NCI-H226 (cell line): ENCODE measurements at regions not wholly inside any gene's neighbourhood (a gene's known extent, or its start where the extent isn't known, plus 50 kb on each side); places are given as distances from the start of the nearest gene placed in this dataset.

Source experiments
- DNase-seq: peaks from one replicate; pipeline ENCODE4 v3.0.0-alpha.2; 2015

DNA sequence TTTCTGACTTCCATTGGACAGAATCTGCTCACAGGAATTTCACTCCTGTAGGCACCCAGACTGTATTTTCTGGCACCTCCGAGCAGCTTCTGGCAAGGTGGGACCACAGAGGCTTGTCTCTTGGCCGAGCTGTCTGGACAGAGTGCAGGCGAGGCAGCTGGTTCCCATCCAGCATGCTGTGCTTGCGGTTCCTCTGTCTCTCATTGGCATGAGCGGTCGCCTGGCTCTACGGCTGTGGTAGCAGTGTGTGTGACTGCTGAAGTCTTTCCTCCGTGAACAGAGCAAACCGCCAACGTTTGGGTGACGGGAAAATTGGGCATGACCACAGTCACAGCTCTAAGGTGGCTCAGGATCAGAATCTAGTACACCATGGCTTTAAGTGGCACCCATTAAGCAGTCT, 411.7 kb upstream of the NETO1 start:
- no peak for DNase-seq

DNA sequence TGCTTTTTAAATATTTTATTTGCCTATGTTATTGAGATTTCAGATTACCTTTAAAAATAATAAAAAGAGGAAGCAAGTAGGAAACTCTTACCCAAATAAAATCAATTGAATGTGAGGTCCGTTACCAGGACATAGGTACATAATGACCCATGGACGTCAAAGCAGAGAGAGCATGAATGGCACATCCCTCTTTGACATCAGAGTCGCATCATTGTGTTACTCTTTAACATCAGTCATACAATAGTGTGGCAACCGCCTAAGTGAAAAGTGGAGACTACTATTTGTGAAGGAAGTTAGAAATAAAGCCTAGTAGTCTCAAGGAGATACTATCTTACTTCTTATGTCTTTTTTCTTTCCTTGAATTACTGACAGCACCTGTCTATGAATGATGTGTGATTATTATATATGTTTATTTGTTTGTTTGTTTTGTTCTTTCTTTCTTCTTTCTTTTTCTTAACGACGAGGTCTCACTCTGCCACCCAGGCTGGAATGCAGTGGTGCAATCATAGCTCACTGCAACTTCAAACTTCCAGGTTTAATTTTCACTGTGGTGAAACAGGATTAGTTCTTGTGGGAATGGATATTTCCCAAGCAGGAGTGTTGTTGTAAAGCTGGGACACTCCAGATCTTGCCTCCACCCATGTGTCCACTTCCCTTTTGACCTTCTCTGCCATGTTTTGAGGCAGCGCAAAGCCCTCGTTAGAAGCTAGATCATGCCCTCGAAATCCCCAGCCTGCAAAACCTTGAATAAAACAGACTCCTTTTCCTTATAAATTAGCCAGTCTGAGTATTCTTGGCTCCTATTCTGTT, 407.2 kb upstream of the NETO1 start:
- DNase-seq: no peak

DNA sequence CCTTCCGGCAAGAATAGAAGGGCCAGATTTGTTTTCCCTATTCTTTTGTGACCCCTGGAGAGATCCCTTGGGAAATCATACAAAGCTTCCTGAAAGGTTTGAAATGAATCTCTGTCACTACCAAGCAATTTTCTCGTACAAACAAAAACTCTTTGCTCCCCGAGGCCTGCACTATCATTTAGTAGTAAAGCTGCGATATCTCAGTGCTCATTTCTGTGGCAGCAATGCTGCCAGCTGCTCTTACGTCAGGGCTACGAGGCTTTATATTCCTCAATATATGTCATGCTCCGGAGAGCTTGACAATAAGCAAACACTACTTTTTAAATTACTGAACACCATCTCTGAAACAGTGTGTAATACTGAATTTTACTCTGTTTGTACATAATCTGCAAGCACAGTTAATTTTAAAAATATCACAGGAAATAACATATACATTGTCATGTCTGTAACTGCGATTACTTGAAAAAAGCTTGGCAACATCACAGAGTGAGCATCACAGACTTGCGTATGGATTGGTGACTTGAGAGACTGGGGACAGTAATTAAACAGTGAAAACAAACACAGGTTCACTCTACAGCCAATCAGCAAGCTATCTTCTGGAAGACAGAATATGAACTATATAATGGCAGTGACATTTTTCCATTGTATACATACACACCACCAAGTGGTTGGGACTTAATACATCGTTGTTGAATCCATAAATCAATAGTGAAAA, 403.3 kb upstream of the NETO1 start:
- no peak for DNase-seq

DNA sequence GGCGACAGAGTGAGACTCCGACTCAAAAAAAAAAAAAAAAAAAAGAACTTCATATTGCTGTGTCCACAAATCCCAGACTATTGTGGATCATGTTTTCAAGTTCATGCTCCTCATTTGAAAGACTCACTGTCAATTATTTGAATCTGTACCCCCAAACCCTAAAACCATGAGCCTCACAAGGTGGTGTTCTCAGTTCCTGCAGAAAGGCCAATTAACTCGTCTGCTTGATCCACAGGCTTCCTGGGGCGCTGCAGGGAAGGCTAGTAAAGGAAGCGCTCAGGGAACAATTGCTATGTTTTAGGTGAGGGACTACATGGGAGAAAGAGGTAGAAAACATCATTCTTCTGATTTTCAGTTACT, 396.8 kb upstream of the NETO1 start:
- no peak for DNase-seq

DNA sequence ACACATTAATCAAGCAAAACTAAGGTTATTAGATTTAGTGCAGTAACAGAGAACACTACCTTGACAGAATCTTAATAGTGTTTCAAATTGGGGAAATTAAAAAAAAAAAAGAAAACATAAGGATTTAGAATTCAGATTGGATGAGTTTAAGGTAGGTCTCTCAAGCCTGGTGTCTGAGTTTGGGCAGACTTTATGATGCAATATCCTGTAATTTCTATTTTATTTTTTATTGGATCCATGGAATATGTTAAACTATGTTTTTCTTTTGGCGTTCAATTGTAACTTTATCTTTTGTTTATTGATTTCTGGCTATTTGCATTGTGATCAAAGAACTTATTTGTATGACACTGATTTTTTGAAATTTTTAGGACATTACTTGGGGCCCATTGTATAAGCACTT, 394.1 kb upstream of the NETO1 start:
- DNase-seq: no peak

DNA sequence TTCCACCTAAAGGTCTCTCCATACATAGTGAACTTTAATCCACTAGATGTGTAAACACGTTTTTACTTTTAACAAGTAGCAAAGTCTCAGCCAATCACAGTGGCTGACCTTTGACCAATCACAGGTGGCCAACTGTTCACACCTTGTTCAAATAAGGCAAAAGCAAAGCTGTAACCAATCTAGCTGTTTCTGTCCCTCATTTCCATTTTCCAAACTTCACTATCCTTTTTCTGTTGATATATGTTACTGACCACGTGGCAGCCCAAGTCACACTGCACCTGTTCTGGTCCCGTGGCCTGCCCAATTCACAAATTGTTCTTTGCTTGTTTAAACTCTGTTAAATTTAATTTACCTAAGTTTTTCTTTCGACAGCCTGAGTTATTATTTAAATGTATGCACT, 393.5 kb upstream of the NETO1 start:
- no peak for DNase-seq

DNA sequence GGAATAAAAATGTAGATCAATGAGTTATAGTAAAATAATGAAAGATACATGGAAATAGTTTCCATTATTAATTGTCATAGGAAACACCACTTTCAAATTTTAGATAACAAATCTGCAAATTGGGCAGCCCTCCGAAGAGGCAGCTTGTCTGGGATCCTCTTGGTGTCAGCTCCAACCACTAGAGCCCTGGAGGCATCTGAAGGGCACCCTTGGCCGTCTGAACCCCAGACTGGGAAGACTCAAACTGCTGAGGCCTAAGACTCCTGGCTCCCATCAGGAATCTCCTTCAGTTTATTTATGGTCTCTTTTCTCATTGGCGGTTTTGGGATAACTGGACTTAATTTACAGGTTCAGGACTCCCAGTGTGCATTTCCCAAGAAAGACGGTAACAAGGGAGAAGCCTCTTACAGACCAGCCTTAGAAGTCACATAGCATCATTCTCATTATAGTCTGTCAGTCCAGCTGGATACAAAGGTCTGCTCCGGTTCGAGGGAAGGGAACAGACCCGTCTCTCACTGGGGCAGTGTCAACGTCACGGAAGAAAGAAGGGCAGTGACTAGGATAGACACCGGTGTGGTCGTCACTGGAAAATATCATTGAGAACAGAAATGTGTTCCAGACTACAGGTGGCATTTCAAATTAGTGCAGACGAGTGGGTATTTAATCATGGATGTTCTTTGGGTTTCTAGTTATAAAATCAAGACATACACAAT, 390.7 kb upstream of the NETO1 start:
- no peak for DNase-seq

DNA sequence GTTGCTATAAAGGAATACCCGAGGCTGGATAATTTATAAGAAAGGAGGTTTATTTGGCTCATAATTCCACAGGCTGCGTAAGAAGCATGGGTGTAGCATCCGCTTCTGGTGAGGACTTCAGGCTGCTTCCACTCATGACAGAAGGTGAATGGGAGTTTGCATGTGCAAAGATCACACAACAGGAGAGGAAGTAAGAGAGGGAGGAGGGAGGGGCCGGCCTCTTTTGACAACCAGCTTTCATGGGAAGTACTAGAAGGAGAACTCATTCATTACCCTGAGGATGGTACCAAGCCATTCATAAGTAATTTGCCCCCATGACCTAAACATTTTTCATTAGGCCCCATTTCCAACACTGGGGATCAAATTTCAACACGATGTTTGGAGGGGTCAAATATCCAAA, 386.8 kb upstream of the NETO1 start:
- no peak for DNase-seq

DNA sequence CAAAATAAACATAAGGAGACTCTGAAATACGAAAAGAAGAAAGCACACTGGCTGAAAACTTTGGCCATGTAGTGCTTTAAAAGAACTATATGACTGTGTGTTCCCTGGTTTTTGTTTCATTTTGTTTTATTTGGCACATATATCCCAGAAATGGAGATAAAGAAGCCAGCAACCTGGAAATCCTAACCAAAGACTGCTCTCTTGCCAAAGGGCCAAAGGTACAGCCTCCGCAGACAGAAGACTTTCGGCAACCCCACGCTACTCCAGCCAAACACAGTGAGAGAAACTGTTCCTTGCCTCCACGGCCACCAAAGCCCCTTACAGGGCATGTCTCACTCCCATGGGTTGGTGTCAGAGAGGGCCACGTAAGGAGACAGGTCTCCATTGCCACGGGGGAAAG, 381.2 kb upstream of the NETO1 start:
- no peak for DNase-seq

DNA sequence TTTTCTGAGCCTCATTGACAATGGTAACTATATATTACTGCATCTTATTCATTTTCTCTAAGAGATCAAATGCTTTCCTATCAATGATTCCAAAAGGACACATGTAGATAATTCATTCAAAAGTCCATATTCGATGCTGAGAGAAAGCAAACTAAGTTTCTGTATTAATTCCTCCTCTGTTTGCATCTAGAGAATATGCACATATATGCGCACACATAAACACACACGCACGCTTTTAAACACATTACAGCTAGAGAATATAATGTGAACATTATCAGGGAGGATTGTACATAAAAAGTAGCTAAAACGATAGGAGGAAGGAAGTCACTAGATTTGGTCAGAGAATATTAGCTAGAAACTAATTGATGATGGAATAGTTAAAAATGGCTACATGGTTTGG, 379.0 kb upstream of the NETO1 start:
- DNase-seq: no peak

DNA sequence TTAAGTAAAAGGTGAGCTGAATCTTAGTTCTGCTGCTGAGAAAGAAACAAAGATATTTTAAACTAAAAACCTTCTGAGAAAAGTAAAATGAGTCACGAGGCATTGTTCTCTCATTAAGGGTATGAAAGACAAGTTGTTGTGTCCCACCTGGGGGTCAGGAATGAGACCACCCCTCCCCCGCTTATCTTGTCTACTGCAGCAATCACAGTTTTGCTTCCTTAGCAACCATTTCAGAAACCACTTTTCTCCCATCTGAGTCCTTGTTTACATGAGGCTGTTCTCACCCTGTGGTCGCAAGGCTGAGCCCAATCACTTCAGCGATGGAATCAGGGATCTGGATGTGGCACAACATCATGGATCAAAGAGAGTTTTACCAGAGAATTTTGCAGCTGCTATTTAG, 377.6 kb upstream of the NETO1 start:
- no peak for DNase-seq

DNA sequence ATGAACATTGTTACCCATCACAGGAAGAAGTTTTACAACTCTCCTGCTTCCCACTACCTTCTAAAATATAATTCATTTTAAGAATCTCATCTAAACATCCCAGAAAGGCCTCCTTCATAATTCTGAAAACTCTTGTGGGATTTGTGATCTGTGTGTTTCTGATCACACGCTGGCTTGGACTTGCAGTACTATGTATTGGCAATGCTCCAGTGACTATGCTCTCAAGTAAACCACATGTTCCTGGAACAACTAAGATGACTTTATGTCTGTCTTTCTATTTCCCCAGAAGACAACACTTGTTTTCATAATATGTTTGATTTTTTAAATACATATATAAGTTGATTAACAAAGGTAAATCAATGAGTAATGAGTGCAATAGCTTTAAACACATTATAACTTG, 376.6 kb upstream of the NETO1 start:
- no peak for DNase-seq

DNA sequence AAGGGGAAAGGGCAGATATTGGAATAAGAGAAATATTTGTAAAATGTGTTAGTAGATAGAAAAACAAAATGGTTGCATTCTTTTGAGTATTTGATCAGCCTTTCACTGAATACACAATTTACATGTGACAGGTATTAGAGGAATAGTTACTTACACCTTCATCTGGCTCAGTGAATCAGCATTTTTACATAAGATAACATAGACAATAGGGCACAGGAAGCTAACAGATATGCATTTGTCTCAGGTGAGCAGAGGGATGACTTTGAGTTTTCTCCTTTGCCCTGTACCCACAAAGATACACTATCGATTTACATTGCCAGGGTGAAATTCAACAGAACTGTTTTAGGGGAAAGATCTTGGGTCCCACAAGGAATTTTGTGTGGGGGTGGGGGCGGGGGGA, 373.1 kb upstream of the NETO1 start:
- DNase-seq: no peak

DNA sequence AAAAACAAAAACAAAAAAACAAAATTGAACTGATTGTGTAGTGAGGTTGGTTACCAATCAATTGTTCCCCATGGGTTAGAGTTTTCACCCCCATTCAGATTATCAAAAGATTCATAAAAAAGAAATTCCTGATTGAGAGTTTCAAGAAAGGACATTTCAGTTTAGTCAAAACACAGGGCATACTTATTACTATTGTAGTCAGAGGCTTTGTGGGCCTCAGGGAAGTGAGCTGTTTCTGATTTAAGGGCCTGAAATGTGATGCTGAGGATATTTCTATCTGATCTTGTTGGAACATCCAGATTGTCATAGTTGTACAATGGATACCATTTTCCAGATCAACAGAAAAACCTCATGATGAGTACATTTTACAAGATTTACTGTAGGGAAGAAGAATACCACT, 368.1 kb upstream of the NETO1 start:
- DNase-seq: no peak

DNA sequence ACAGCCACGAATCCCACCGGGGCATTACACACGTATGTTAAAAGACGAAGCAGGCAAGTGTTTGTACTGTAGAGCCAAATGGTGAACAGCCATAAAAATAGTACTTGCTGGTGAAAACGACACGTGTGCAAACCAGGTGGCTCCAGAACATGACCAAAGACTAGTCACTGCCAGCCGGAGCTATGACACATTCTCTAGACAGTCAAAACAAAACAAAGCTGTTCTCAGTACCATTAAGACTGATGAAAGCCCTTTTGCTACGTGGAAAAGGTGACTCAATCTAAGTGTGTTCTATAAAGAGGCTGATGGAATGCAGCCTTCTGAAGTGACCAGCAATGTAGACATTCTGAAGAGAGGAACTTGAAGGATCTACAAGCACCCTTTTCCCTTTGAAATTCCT, 367.7 kb upstream of the NETO1 start:
- no peak for DNase-seq

DNA sequence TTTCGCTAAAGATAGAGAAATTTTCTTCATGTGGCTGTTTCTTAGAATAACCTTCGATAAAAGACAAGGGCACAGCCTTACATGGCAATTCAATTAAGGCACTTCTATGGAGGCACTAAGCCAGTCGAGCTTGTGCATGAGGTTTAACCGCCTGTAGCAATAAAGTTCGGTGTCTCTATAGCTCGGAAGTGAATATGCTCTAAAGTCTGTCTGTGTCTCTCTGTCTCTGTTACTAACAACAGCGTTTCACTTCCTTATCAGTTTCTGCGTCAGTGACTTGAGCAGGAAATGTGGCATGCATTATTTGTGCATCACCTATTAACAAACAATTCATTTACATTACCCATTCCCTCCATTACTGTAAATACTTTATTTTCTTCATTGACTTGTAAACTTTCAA, 365.1 kb upstream of the NETO1 start:
- DNase-seq: no peak

DNA sequence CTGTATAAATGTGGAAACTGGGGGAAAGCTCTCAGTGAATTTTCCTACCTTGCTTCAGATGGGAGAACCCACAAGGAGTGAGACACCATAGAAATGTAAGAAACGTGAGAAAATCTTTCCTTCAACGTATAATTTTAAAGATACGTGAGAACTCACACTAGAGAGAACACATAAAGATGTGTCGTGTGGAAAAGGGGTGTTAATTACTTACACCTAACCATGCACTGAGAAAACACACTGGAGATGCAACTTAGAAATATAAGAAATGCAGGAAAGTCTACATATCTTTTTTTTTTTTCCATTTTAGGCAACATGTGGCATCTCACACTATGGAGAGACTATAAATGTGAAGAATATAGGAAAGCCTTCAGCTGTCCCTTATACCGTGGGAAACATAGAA, 352.9 kb upstream of the NETO1 start:
- no peak for DNase-seq

DNA sequence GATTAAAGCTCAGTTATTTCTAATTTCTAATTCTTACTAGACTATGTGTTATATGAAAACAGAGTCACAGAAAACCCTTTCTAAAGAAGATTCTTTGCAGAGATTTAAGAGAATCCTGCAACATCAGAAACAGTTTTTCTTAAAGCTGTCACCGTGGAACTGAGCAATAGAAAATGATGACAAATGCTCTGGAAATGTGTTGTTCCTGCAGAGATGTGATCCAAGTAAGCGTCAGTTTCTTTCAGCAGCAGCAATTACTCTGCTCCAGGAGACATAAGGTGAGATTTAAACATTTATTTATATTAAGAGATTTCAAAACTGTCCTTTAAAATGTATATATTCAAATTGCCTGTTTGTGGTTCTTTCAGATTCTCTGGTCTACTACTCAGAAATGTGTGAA, 350.5 kb upstream of the NETO1 start:
- no peak for DNase-seq

DNA sequence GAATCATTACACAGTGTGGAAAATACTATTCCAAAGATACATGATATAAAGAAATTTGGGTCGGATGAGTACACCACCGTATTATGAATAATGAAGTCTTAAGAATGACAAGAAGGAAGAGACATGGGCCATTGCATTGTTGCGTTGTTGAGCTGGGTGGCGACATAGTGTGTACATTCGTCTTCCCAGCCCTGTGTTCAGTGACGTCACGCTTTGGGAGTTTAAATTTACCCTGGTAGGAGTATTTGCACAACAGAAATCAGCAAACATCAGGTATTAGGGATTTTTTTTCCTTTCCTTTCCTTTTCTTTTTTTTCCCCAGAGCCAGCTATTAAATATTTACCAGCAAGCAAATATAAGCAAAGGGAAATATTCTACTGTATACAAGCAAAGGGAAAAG, 347.2 kb upstream of the NETO1 start:
- DNase-seq: no peak

DNA sequence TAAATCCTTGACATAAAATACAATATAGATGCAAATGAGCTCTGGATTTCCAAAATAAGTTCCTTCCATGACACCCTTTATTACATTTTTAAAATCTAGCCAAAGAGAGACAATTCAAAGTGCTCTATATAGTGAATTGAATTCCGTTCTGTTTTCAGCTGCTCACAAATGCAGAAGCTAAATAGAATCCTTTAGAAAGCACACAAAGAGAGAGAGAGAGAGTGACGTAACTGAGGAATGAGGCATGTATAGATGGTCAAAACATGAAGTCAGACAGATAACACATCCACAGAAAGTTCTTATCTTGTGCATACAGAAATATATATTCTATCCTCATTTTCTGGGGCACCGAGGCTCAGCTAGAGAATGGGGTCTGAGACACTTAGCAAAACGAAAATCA, 344.7 kb upstream of the NETO1 start:
- no peak for DNase-seq

DNA sequence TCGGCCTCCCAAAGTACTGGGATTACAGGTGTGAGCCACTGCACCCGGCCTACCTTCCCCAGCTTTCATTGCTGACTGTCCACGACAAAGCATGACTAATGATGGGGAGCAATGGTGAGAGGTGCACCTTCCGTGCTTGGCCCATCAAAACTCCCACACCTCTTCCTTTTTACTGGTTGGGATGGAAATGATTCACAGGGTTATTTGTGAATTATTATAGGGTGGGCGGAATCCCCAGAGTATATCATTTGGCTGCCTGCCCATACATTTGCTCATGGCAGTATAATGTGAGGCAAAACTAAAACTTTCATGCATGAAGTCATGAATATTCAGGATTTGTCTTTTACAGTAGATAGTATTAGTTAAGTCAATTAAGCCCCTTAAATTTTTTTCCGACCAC, 334.2 kb upstream of the NETO1 start:
- peak; percentile 44 for DNase-seq

DNA sequence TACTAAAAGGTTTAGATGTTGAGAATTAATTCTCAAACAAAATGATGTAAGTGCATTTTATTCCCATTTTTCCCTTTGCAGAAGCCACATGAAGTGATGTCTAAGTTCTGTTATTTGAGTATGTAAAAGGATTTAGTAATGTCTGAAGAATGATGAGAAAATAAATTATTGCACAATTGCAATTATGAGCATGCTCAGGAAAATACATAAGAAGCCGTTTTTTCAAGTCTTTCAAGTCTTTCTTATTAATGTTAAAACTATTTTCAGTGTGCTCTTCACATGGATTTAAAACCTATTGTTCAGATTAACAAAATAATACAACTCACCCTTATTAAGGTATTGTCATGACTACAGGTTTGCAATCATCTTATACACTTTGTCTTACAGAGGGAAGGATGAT, 331.4 kb upstream of the NETO1 start:
- DNase-seq: no peak

DNA sequence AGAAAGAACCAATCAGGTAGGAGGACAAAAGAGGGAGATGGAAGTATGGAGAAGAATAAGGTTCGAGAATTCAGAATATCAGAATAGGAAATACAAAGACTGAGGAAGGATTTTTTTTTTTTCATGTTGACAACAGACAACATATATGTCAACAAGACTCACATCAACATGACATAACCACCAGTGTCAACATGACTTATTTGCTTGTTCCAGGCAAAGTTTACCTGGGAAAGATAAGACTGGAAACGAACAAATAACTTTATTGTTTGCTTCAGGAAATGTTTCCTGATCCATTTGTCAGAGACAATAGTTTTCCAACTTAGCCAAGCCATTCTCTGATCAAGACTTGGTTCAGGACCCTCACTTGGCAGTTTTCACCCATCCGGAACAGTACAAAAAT, 321.9 kb upstream of the NETO1 start:
- DNase-seq: no peak

DNA sequence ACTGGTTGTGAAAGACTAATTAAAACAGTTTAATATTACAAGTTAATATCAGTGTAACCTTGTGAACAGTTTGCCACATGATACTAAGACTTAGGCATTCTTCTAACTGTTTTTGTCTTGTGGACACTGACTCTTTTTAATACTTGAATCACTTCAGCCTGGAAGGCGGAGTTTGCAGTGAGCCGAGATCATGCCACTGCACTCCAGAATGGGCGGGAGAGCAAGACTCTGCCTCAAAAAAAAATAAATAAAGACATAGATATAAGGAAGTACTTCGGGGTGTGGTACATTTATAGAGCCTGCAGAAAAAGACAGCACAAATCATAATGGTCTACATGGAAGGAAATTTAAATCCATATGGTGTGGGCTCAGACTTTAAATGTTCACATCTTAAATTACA, 300.4 kb upstream of the NETO1 start:
- DNase-seq: no peak
